HG02973 (cell line): ENCODE measurements at regions not wholly inside any gene's neighbourhood (a gene's known extent, or its start where the extent isn't known, plus 50 kb on each side); places are given as distances from the start of the nearest gene placed in this dataset.
A peak's percentile ranks its signal among the peaks of the same experiment; 100 is the strongest.
"Not testable (repeated sequence)": the region's sequence is repeated elsewhere in the genome, so short reads cannot be mapped to it uniquely, and the experiment has no call there.

Experiments used
- ATAC-seq: cut with Tn5 transposase; IDR thresholded peaks from one replicate; pipeline ENCODE4 v1.9.1; 2021; ENCODE audit warnings: moderate library complexity; ENCODE audit not compliant: unreplicated experiment

DNA sequence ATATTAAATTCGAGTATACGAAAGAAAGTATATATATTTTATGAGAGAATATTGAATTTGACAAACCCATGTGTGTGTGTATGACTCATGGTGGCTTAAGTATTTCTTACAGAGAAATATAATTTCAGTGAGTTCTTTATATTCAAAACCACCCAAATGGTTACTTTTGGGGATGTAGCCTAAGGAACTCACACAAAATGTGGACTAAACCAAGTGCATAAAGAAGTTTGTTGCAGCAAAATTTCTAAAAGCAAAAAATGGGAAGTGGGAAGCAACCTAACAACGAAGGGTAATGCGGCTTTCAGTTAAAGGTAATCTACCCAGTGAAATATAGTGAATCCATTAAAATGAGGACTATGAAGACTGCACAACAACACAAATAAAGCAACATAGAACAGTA, 277.1 kb downstream of the EDEM1 start:
- no peak for ATAC-seq

DNA sequence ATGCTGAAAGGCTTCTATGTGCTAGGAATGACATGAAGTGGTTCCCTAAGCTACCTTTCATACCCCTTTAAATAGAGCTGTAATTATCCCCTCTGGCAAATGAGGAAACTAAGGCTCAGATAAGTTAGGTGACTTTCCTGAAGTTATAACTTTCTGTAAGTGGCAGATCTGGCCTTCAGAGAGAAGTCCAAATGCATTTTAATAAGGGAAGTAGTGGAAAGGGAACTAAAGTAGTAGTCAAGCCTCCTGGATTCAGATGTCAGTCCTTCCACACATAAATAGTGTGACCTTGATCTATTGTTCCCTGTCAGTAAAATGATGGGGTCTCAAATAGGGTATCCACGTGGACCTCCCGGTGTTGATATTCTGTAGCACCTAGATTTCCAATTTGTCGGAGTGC, 277.7 kb downstream of the EDEM1 start:
- ATAC-seq = no peak

DNA sequence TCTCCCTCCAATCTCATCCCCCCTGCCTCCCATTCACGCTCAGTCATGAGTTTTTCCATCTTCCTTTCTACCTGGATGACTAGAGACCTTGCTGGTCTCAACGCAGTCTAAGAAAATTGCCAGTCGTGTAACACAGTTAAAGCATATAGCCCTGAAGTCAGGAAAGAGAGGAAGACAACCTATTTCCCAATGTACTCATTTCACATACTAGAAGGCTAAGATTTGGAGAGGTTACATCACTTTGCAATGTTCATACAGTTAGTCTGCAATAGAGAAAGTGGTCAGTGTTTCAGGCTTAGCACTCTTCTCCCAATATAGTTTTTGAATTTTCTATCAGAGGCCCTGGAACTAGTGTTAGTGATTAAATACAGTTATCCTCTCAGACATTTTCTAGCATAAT, 278.6 kb downstream of the EDEM1 start:
- no peak for ATAC-seq

DNA sequence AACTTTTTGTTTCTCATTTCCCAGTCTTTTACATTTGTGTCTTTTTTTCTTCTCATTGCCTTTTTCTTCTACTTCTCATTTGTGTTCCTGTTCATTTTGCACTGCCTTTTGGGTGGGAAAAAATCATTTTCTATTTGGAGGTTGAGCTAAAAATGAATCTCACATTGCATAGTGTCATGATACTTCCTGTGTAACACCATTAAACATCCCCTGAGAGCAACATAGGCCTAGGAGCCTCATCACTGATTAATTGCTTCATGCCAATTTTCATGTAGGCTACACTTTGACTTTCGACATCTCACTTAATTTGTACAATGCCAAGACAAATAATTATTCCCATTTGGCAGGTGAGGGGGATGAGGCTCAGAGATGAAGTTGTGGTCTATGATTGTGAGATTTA, 279.2 kb downstream of the EDEM1 start:
- no peak for ATAC-seq

DNA sequence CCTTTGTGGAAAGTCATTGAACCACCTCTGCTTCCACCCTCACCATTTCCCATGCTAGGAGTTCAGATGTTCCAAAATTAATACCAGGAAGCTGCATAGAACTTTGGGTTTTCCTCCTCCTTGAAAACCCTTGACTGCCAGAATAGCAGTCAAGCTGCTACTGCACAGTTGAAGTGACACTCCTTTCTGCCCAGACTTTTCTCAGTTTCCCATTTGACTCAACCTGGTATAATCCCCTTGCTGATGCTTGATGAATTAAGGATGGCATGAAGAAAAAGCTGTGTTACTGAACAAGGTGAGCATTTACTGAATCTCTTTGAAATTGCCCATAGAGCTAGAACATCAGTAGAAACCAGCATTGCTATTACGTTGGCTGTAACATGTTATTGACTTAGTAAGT, 286.0 kb downstream of the EDEM1 start:
- no peak for ATAC-seq

- no peak for ATAC-seq
These were observed 288.9 kb downstream of the EDEM1 start for GRCh38 chr3:5476403-5476802.

- ATAC-seq = no peak
These were observed 291.8 kb downstream of the EDEM1 start for GRCh38 chr3:5479229-5479799.

- no peak for ATAC-seq
These were observed 292.7 kb downstream of the EDEM1 start for GRCh38 chr3:5480190-5480589.

GRCh38 chr3:5485427-5485826, 297.9 kb downstream of the EDEM1 start:
- ATAC-seq = no peak

GRCh38 chr3:5488771-5489170, 301.3 kb downstream of the EDEM1 start:
- no peak for ATAC-seq

DNA sequence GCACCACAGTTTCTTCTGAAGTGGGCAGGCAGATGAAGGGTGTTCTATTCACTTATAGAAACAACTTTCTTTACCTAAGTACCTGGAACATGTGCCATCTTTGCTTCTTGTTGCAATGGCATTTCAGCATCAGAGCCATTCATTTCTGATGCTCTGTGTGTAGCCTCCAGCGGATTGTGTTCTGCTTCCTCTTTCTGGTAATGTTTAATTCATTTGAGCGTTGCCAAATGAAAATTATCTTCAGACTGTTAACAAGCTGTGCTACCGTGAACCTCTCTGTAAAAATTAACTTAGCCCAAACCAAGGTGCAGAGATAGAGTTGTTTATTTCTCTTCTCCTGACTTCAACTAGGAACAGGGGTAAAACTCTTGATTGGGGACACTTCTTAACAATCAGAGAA, 302.0 kb downstream of the EDEM1 start:
- peak; percentile 66 for ATAC-seq

DNA sequence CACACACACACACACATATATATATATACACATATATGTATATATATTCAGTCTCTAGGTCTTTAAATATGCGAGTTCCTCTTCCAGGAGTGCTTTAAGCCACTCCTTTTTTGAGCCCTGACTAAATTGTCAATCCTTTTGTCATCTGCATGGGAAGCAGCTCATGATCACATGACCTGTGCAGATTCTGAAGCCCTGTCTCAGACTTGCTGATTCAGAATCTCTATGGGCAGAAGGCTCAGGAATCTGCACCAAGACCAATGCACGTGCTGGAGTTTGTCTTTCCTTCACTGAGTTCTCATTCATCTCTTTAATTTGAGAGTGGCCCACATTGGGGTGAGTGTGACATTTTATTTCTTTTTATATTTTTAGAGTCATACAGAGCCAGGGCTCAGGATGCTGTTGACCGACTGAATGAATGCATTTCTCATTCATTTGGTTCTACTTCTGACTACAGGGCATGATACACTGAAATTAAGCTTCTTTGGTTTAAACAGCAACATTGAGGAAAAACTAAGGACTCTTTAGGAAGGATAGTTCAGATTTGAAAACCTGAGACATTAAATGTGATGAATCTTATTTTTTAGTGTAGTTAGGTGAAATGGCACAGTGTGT, 307.5 kb downstream of the EDEM1 start:
- no peak for ATAC-seq

DNA sequence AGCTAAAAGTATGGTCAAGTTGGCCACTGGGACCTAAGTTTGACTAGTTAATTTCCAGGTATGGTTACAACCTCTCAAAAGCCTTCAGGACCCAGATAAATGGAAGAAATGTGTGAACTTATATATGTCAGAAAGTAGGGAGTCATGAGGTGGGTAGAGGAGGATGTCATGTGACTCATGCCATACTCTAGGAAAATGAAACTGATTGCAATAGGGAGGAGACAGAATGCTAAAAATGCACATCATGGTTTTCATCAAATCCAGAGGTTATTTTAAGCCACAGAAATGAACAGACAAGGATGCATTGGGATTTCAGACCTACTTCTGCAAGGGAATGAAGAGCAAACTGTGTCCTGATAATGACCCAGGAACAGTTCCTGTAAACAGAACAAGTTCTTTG, 310.0 kb downstream of the EDEM1 start:
- no peak for ATAC-seq

DNA sequence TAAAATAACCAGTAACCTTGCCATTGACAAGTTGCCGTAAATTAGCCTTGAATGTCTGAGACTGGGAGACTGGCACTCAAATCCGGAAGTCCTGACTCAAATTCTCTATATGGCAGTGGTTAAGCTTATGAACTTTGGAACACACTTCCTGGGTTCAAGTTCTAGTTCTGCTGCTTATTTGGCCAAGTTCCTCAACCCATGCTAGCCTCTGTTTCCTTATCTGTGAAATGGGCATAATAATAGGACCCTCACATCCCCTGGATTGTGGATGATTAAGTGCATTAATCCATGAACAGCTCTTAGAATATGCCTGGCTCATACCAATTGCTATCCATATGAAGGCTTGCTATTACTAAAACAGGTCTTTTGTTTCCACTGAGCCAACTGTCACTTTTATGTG, 311.5 kb downstream of the EDEM1 start:
- peak; percentile 33 for ATAC-seq

GRCh38 chr3:5499404-5499803, 311.9 kb downstream of the EDEM1 start:
- peak; percentile 85 for ATAC-seq

- no peak for ATAC-seq
These were observed 315.6 kb downstream of the EDEM1 start for GRCh38 chr3:5503136-5503535.

DNA sequence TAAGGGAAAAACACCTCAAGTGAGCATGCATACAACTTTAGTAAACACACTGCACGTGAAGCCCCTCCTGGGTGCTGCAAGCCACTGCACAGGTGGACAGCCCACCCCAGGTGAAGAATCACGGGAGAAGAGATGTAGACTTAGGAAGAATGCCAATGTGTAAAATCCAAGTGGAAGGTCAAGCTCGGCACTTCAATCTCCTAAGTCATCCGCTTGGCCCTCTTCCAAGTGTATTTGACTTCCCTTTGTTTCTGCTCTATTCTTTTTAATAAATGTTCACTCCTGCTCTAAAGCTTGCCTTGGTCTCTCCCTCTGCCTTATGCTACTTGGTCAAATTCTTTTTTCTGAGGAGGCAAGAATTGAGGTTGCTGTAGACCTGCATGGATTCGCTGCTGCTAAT, 316.6 kb downstream of the EDEM1 start:
- no peak for ATAC-seq

- no peak for ATAC-seq
These were observed 317.7 kb downstream of the EDEM1 start for GRCh38 chr3:5505163-5505562.

GRCh38 chr3:5505997-5506396, 318.5 kb downstream of the EDEM1 start:
- no peak for ATAC-seq

GRCh38 chr3:5508860-5509259, 321.4 kb downstream of the EDEM1 start:
- ATAC-seq = not testable (repeated sequence)

DNA sequence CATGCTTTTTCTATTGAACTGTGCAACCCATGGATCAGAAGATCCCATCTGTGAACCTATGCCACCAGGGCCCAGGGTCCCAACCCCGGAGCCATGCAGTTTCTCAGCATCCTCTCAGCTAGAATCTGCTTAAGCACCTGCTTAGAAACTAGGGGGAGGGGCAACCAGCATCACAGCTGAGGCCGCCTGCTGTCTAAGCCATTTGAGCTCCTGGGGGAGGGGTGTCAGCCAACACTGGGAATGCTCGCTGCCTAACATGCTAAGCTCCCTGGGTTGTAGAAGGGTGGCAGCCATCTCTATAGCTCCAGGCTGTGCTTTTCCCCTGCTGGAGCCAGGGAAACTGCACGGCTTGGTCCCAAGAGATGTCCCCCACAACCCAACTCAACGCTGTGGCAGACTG, 322.8 kb downstream of the EDEM1 start:
- ATAC-seq = no peak

- ATAC-seq = no peak
These were observed 330.4 kb downstream of the EDEM1 start for GRCh38 chr3:5517921-5518320.

DNA sequence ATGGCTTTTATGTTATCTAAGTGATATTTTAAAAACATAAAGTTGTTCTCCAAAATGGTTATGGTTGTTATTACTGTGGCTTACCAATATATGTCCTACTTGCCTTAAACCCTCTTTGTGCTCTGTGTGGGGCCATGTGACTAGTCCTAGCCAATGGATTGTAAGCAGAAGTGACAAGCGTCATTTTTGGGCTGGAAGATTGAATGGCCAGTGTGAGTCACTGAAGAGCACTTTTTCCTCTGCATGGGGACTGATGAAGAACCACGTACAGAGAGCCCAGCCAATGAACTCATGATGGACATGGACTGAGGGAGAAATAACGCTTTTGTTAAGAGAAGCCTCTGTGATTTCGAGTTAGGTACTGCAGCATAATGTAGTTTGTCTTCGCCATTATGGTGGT, 332.7 kb downstream of the EDEM1 start:
- ATAC-seq = no peak
